Ishikawa (cell line): ENCODE measurements at regions not wholly inside any gene's neighbourhood (a gene's known extent, or its start where the extent isn't known, plus 50 kb on each side); places are given as distances from the start of the nearest gene placed in this dataset.

Experiments used
- MAX ChIP-seq: IDR thresholded peaks from 2 replicates; pipeline ENCODE4 v1.6.1; 2012
- RAD21 ChIP-seq: IDR thresholded peaks from 2 replicates; pipeline ENCODE4 v1.6.1; 2012; ENCODE audit warnings: low read depth
- TAF1 ChIP-seq: IDR thresholded peaks from 2 replicates; pipeline ENCODE4 v1.6.1; 2012; ENCODE audit warnings: low read depth, mild to moderate bottlenecking

GRCh38 chr4:177246641-177247584 lies 62.8 kb upstream of the NEIL3 start:
- TF ChIP-seq MAX (no peak), TAF1 (no peak), RAD21 (no peak)
